Thyroid gland (tissue), 4 donors: ENCODE measurements at regions not wholly inside any gene's neighbourhood (a gene's known extent, or its start where the extent isn't known, plus 50 kb on each side); places are given as distances from the start of the nearest gene placed in this dataset.
"Not testable (repeated sequence)": the region's sequence is repeated elsewhere in the genome, so short reads cannot be mapped to it uniquely, and the experiment has no call there.

Source experiments
- DNase-seq, 2 donors: peaks; one replicate each; pipeline ENCODE4 v3.0.0-alpha.2; 2019
- H3K27ac ChIP-seq, 3 donors: fragments of 200-600 bp; sonication (generic); 1 replicate in 2 of 3; 2 replicates in 1 of 3; pipeline ENCODE4 v1.5.1; 2016 to 2019; ENCODE audit warnings: mild to moderate bottlenecking in 1 of 3, moderate library complexity in 1 of 3
- H3K27me3 ChIP-seq: fragments of 200-600 bp; sonication (generic); one replicate; pipeline ENCODE4 v1.5.1; 2019
- H3K36me3 ChIP-seq, 2 donors: fragments of 200-600 bp; sonication (generic); one replicate each; pipeline ENCODE4 v1.5.1; 2016 to 2019
- H3K4me1 ChIP-seq, 2 donors: fragments of 200-600 bp; sonication (generic); one replicate each; pipeline ENCODE4 v1.5.1; 2017 to 2019
- H3K4me3 ChIP-seq, 3 donors: fragments of 200-600 bp; sonication (generic); replicated peaks in 1 of 3; 1 replicate in 2 of 3; 2 replicates in 1 of 3; pipeline ENCODE4 v1.5.1; 2016; ENCODE audit warnings: mild to moderate bottlenecking in 1 of 3
- H3K9me3 ChIP-seq: fragments of 200-600 bp; sonication (generic); one replicate; pipeline ENCODE4 v1.5.1; 2017
- POLR2A ChIP-seq, 2 donors: fragments of 450-650 bp; IDR thresholded peaks; one replicate each; pipeline ENCODE4 v1.6.1; 2017; ENCODE audit warnings: antibody characterized with exemption in 2 of 2, mild to moderate bottlenecking in 2 of 2, moderate library complexity in 1 of 2
- WGBS, 2 donors: methylation state at CpG; one replicate each; pipeline ENCODE4 v1.1.5; 2017; 5-methylcytosine and 5-hydroxymethylcytosine counted together
- intact Hi-C: fragments of 100-400 bp; cut with DNase I; formaldehyde crosslinking; loops from one replicate; pipeline ENCODE4 v1.15.1; 2023
- TF ChIP-seq, protein P1 (sequence below), 6 experiments: fragments of 200-600 bp in 3 of 6; fragments of 450-650 bp in 3 of 6; sonication (generic) in 3 of 6; IDR thresholded peaks; one replicate each; pipeline ENCODE4 v1.5.1; 2016 to 2019; ENCODE audit warnings: antibody characterized with exemption in 6 of 6, mild to moderate bottlenecking in 2 of 6, inconsistent platforms in 1 of 6, moderate library complexity in 1 of 6

DNA sequence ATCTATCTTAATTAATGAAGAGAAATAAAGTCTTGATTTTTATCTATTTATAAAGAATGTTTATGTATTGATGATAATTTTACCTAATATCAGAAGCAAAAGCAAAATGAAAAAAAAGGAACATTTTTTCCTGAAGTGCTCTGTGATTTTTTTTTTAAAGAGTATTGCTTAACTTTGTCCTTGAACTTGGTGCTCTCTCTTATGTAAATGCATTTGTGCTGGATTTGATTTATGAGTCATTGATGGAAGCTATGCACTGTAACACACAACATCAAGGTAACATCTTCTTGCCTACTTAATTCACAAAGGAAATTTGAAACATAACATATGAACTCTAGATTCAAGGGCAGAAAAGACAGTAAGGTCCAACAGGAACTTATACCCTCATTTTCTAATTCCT lies 312.9 kb upstream of the CDH19 start:
- Histone ChIP-seq H3K4me1 (no peaks in the 10 kb centered on the region), H3K27me3 (no peaks in the 10 kb centered on the region), H3K4me3 (no peak overlapping the region), H3K36me3 (no peaks in the 10 kb centered on the region), H3K9me3 (no peaks in the 10 kb centered on the region), H3K27ac (no peak overlapping the region)
- intact Hi-C loops: no loop called here
- DNase-seq: no peak
- no peak for TF ChIP-seq POLR2A (IDR thresholded peaks at IDR 0.05)
- TF ChIP-seq, protein P1, sequence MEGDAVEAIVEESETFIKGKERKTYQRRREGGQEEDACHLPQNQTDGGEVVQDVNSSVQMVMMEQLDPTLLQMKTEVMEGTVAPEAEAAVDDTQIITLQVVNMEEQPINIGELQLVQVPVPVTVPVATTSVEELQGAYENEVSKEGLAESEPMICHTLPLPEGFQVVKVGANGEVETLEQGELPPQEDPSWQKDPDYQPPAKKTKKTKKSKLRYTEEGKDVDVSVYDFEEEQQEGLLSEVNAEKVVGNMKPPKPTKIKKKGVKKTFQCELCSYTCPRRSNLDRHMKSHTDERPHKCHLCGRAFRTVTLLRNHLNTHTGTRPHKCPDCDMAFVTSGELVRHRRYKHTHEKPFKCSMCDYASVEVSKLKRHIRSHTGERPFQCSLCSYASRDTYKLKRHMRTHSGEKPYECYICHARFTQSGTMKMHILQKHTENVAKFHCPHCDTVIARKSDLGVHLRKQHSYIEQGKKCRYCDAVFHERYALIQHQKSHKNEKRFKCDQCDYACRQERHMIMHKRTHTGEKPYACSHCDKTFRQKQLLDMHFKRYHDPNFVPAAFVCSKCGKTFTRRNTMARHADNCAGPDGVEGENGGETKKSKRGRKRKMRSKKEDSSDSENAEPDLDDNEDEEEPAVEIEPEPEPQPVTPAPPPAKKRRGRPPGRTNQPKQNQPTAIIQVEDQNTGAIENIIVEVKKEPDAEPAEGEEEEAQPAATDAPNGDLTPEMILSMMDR (IDR thresholded peaks at IDR 0.05): no peak

- intact Hi-C loops: no loop called here
- H3K9me3 ChIP-seq: no peaks in the 10 kb centered on the region
- no peaks in the 10 kb centered on the region for H3K4me1 ChIP-seq
- TF ChIP-seq, protein P1 (IDR thresholded peaks at IDR 0.05): no peak
- TF ChIP-seq POLR2A (IDR thresholded peaks at IDR 0.05): no peak
- DNase-seq: no peak
- H3K36me3 ChIP-seq: no peaks in the 10 kb centered on the region
- H3K4me3 ChIP-seq: no peak overlapping the region
- no peak overlapping the region for H3K27ac ChIP-seq
- H3K27me3 ChIP-seq: no peaks in the 10 kb centered on the region
These were observed 296.9 kb upstream of the CDH19 start for GRCh38 chr18:66900837-66901236.

DNA sequence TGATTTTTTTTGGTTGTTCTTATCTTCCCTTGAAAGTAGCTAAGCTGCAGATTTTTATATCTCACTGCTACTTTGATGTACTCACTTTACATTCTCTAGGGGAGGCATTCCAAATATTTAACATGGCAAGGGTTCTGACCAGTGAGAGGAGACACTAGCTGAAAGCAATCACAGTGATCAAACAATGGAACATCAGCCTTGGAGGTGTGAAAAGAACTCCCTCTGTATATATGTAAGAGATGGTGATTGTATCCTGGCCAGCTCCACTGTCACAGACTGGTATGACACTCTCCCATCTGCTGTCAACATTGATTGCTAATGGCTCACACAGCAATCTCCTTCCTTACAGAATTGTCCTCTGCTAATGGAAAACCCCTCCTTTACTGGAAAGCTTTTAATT lies 291.7 kb upstream of the CDH19 start:
- Histone ChIP-seq H3K9me3 (no peaks in the 10 kb centered on the region), H3K27me3 (no peaks in the 10 kb centered on the region), H3K4me1 (no peaks in the 10 kb centered on the region), H3K36me3 (no peaks in the 10 kb centered on the region), H3K27ac (no peak overlapping the region), H3K4me3 (no peak overlapping the region)
- DNase-seq: no peak
- intact Hi-C loops: no loop called here
- TF ChIP-seq, protein P1 (IDR thresholded peaks at IDR 0.05): no peak
- no peak for TF ChIP-seq POLR2A (IDR thresholded peaks at IDR 0.05)

- DNase-seq: no peak
- TF ChIP-seq, protein P1 (IDR thresholded peaks at IDR 0.05): no peak
- TF ChIP-seq POLR2A (IDR thresholded peaks at IDR 0.05): no peak
- H3K36me3 ChIP-seq: no peaks in the 10 kb centered on the region
- no peaks in the 10 kb centered on the region for H3K27me3 ChIP-seq
- no peaks in the 10 kb centered on the region for H3K9me3 ChIP-seq
- intact Hi-C loops: no loop called here
- H3K4me1 ChIP-seq: no peaks in the 10 kb centered on the region
- H3K27ac ChIP-seq: no peak overlapping the region
- 62% methylated on average over 3 of the region's 3 CpGs for WGBS, 2 donors
- no peak overlapping the region for H3K4me3 ChIP-seq
These were observed 291.0 kb upstream of the CDH19 start for GRCh38 chr18:66894851-66895250.

- H3K9me3 ChIP-seq, DNase-seq, H3K27ac ChIP-seq, H3K4me3 ChIP-seq, H3K36me3 ChIP-seq, H3K4me1 ChIP-seq, intact Hi-C loops, H3K27me3 ChIP-seq: not testable (repeated sequence)
- WGBS, 2 donors: 96 to 97% methylated on average over 13 of the region's 13 CpGs
These were observed 288.5 kb upstream of the CDH19 start for GRCh38 chr18:66892388-66892787.

GRCh38 chr18:66874812-66875474 lies 271.1 kb upstream of the CDH19 start:
- no peak for DNase-seq
- Histone ChIP-seq H3K9me3 (no peaks in the 10 kb centered on the region), H3K27ac (no peak overlapping the region), H3K27me3 (no peaks in the 10 kb centered on the region), H3K36me3 (no peaks in the 10 kb centered on the region), H3K4me1 (no peaks in the 10 kb centered on the region), H3K4me3 (no peak overlapping the region)
- WGBS, 2 donors: 72 to 82% methylated on average over 3 of the region's 3 CpGs
- intact Hi-C loops: no loop called here
- no peak for TF ChIP-seq POLR2A (IDR thresholded peaks at IDR 0.05)
- TF ChIP-seq, protein P1 (IDR thresholded peaks at IDR 0.05): no peak
